GM12891 (cell line): ENCODE measurements at regions not wholly inside any gene's neighbourhood (a gene's known extent, or its start where the extent isn't known, plus 50 kb on each side); places are given as distances from the start of the nearest gene placed in this dataset.

Experiments used
- PAX5 ChIP-seq: IDR thresholded peaks from 2 replicates; pipeline ENCODE4 v1.6.1; 2011; ENCODE audit warnings: low read length, moderate library complexity, mild to moderate bottlenecking; ENCODE audit not compliant: insufficient read depth, severe bottlenecking
- POLR2A ChIP-seq: IDR thresholded peaks from 2 replicates; pipeline ENCODE4 v1.6.1; 2011; ENCODE audit warnings: low read depth, low read length, control low read depth
- POLR2AphosphoS5 ChIP-seq: IDR thresholded peaks from 2 replicates; pipeline ENCODE4 v1.6.1; 2011; ENCODE audit warnings: low read depth, low read length, control low read depth
- POU2F2 ChIP-seq: IDR thresholded peaks from 2 replicates; pipeline ENCODE4 v1.6.1; 2011; ENCODE audit warnings: low read depth, mild to moderate bottlenecking, control low read depth, low read length, moderate library complexity
- SPI1 ChIP-seq: IDR thresholded peaks from 2 replicates; pipeline ENCODE4 v1.6.1; 2011; ENCODE audit warnings: low read depth, low read length, control low read depth
- TAF1 ChIP-seq: IDR thresholded peaks from 2 replicates; pipeline ENCODE4 v1.6.1; 2011; ENCODE audit warnings: low read depth, low read length, control low read depth

GRCh38 chr3:40753951-40754350, 229.2 kb downstream of the ZNF621 start:
- no peak for TF ChIP-seq POLR2A
- no peak for TF ChIP-seq POU2F2
- TF ChIP-seq POLR2AphosphoS5 = no peak
- TF ChIP-seq TAF1 = no peak
- no peak for TF ChIP-seq SPI1
- TF ChIP-seq PAX5 = no peak
